Coronary artery (tissue), 2 donors: ENCODE measurements at regions not wholly inside any gene's neighbourhood (a gene's known extent, or its start where the extent isn't known, plus 50 kb on each side); places are given as distances from the start of the nearest gene placed in this dataset.
"Not testable (repeated sequence)": the region's sequence is repeated elsewhere in the genome, so short reads cannot be mapped to it uniquely, and the experiment has no call there.

ENCODE experiments used
- DNase-seq: peaks from one replicate; pipeline ENCODE4 v3.0.0-alpha.2; 2017; ENCODE audit warnings: low spot score
- H3K27ac ChIP-seq, 2 donors: fragments of 200-600 bp; sonication (generic); one replicate each; pipeline ENCODE4 v1.5.1; 2016 to 2019
- H3K4me3 ChIP-seq: fragments of 200-600 bp; sonication (generic); 2 replicates; pipeline ENCODE4 v1.5.1; 2016; ENCODE audit warnings: mild to moderate bottlenecking, moderate library complexity
- CTCF ChIP-seq: fragments of 200-600 bp; sonication (generic); IDR thresholded peaks from one replicate; pipeline ENCODE4 v1.5.1; 2019; ENCODE audit warnings: antibody characterized with exemption

GRCh38 chr2:184413671-184414229 lies 184.6 kb upstream of the ZNF804A start:
- Histone ChIP-seq H3K4me3 (no peak overlapping the region), H3K27ac (no peak overlapping the region)
- TF ChIP-seq CTCF, result no peak
- DNase-seq, result no peak

- DNase-seq, result no peak
- Histone ChIP-seq H3K27ac (no peak overlapping the region), H3K4me3 (no peak overlapping the region)
- no peak for TF ChIP-seq CTCF
These were observed 182.0 kb upstream of the ZNF804A start for GRCh38 chr2:184416146-184416913.

GRCh38 chr2:184419744-184420143 lies 178.6 kb upstream of the ZNF804A start:
- no peak overlapping the region for H3K4me3 ChIP-seq
- TF ChIP-seq CTCF, result no peak
- DNase-seq, result no peak

GRCh38 chr2:184421456-184421855 lies 176.9 kb upstream of the ZNF804A start:
- H3K27ac ChIP-seq, H3K4me3 ChIP-seq, DNase-seq: not testable (repeated sequence)

More at GRCh38 chr2:184419744-184420143, 178.6 kb upstream of the ZNF804A start:
- no peak overlapping the region for H3K27ac ChIP-seq

- no peak for TF ChIP-seq CTCF
- H3K4me3 ChIP-seq, result no peak overlapping the region
- no peak overlapping the region for H3K27ac ChIP-seq
- DNase-seq, result no peak
These were observed 173.2 kb upstream of the ZNF804A start for GRCh38 chr2:184425083-184425482.

- no peak overlapping the region for H3K27ac ChIP-seq
- H3K4me3 ChIP-seq, result no peak overlapping the region
- no peak for TF ChIP-seq CTCF
- no peak for DNase-seq
These were observed 154.1 kb upstream of the ZNF804A start for GRCh38 chr2:184444217-184444616.

GRCh38 chr2:184444623-184445223 lies 153.6 kb upstream of the ZNF804A start:
- no peak for TF ChIP-seq CTCF
- no peak for DNase-seq
- Histone ChIP-seq H3K4me3 (no peak overlapping the region), H3K27ac (no peak overlapping the region)
